HG02571 (cell line): ENCODE measurements at regions not wholly inside any gene's neighbourhood (a gene's known extent, or its start where the extent isn't known, plus 50 kb on each side); places are given as distances from the start of the nearest gene placed in this dataset.

Source experiments
- ATAC-seq: cut with Tn5 transposase; IDR thresholded peaks from one replicate; pipeline ENCODE4 v1.9.1; 2021; ENCODE audit warnings: mild to moderate bottlenecking, moderate library complexity; ENCODE audit not compliant: unreplicated experiment

GRCh38 chr10:2296179-2296891, 559.0 kb upstream of the ADARB2 start:
- ATAC-seq, result no peak

DNA sequence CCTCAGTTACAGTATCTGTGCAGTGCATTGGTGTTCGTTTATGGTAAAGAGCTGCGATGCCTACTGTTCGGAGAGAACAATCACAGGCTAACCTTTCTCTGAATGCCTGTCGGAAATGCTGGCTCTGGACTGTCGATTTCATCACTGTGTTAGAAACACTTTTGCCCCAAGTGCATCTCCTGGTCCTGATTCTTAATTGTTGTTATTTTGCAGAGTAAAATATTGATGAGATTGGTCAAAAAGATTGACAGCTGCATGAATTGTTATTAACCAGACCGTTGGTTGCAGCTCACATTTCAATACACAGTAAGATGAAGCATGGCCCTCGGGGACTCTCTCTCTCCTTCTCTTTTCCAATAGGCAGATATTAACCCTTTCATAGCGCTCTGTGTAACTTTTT, 557.4 kb upstream of the ADARB2 start:
- no peak for ATAC-seq

GRCh38 chr10:2284071-2284470, 546.7 kb upstream of the ADARB2 start:
- ATAC-seq, result no peak

DNA sequence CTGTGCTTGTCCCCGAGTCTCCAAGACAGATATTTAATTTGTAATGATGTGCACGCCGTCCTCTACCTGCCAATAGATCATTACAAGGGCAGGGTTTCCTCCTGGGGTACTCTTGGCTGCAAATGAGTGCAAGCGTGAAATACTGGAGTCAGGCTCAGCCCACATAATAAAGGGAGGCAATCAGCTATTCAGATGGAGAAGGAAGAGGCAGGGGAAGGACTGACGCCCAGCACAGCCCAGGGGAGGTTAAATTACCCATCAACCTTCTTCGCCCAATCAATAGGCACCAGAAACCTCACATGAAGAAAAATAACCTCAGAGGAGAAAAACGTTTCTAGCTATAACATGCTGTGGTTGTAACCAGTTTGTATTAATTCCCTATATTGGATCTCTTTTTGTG, 544.9 kb upstream of the ADARB2 start:
- no peak for ATAC-seq

DNA sequence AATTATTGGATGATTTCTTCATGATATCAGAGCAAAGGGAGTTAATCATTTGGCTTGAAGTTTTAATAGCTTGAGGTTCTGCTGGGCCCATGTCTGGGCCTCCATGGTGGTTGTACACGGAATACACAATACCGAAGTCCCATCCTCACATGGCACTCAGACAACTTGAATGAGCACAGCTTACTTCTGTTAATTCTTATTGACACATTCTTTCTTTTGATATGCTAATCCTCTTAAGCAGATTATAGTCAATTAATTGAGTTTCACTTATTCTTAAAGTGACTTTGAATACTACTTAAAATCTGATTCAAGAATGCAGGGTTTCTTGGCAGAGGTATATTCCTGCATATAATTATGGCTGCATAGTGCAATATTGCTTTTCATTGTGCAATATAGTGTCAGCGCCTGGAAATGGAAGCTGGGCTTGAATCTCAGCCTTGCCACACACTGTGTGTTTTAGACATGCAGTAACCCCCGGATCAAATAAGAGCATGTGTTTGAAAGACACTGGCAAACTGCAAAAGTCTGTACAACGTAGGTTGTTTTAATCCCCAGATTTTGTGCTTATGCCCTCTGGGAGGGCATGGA, 543.5 kb upstream of the ADARB2 start:
- no peak for ATAC-seq

- ATAC-seq, result no peak
Measured at GRCh38 chr10:2279711-2280110, 542.4 kb upstream of the ADARB2 start.

GRCh38 chr10:2278363-2278762, 541.0 kb upstream of the ADARB2 start:
- ATAC-seq, result no peak

DNA sequence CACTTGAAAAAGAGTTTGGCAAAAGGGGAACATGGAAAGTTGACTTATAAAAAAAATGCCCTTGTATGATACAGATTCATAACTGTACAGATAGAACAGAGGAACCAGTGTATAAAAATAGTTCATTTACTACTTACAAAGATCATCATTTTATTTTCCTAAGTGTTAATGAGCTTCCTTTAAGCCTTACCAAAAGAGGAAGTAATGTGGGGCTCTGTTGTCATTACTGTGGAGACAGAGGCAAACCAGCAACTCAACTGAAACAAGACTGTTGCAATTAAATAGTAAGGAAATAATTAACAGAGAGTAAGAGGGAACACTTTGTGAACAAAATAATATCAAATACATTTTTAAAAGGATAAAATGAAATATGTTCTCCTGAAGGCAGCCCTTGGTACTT, 526.2 kb upstream of the ADARB2 start:
- ATAC-seq, result no peak

DNA sequence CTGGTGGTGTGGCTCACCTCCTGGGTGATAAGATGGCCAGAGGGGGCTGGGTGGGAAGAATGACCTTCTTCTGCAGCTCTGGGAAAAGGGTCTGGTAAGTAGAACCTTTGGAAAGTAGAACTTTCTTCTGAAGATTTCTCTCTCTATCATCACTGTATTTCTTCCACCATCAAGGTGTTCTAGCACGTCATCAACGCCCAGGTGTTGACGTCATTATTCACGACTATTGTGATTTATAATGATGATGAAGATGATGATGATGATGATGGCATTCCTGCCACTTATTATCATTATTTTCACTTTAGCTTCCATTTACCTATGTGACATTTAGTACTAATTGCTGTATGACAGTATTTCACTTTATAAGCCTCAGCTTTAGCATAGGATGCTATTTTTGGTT, 525.6 kb upstream of the ADARB2 start:
- ATAC-seq, result no peak

- ATAC-seq, result no peak
Measured at GRCh38 chr10:2262333-2262732, 525.0 kb upstream of the ADARB2 start.

DNA sequence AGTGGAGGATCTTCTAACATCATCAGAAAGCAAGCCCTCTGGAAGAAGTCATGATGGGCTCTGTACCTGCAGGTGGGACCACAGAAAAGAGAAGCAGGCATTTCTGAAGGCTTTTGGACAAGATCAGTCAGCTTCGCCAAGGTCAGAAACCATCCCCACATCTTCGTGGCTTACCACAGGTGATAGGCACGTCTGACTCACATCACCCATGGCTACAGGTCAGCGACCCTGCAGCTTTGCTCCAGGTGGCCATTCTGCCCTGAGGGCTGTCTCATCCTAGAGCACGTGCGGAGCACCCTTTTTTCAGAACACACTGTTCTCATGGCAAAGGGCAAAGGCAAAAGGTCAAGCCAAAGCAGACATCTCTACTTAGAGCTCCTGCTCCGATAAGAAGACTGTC, 518.9 kb upstream of the ADARB2 start:
- no peak for ATAC-seq

DNA sequence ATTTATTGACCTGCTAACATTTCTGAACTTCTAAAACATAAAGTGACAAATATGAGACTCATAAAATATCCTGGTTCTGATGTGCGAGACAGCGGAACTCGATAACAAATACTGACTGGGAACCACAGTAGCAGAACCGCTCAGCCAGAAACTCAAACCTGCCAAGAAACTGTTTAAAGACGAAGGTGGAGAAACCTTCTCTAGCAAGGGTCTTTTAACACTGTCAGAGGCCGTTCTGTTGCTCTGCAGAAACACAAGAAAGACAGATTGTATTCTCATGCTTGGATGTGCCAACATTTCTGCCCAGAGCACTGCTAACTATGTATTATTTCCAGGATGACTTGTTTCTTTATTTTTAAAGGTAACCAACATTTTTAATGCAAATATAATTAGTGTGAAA, 514.8 kb upstream of the ADARB2 start:
- ATAC-seq, result no peak

DNA sequence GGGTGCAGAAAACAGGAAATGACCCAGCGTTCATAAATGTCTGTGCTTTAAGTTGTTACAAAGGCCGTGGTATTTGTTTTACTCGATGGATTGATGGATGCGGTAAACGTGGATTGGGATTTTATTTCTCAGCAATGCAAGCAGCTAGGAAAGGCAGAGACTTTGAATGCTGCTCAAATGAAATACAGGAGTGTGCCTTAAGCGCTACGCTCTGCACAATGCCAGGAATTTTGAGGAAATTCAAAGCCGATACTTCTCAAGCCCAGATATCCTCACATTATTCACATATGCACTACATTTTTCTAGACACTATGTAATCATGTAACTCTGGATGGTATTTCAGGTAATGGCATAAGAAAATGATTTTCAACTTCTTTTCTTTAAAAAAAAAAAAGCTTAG, 514.3 kb upstream of the ADARB2 start:
- no peak for ATAC-seq

DNA sequence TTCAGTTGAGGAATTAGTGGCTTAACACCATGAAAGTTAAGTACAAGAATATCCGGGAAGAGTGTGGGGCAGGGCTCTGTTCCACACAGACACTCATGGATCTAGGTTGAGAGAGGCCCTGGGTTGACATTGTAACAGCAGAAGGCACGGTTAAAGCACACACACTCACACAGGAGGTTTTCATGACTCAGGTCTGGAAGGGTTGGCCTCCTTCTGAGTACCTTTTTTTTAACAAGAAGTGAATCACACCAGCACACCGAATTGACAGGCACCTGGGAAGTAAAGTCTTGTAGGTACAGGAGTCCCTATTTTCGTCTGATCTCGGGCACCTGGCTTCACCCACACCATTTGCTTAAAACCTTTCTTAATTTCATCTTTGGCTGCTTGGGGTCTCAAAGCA, 509.4 kb upstream of the ADARB2 start:
- no peak for ATAC-seq

GRCh38 chr10:2245580-2245979, 508.3 kb upstream of the ADARB2 start:
- ATAC-seq, result no peak

DNA sequence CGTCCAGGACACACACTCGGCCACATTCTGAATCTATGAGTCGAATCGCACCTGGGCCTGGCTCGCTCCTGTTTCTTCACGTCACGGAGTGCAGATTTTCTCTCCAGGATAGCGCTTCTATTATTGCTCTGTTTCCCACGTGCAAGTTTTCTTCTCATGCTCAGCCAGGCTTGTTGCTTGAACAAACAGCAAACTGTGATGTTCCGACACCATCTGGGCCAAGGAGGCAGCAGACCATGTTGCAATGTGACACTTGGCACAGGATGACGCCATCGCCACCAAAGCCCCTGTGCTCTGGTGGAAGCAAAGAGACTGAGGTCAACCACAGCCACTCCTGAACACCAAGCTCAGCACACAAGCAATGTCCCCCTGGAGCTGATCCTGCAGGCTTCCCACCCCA, 507.1 kb upstream of the ADARB2 start:
- no peak for ATAC-seq

GRCh38 chr10:2236876-2237275, 499.6 kb upstream of the ADARB2 start:
- ATAC-seq, result no peak

DNA sequence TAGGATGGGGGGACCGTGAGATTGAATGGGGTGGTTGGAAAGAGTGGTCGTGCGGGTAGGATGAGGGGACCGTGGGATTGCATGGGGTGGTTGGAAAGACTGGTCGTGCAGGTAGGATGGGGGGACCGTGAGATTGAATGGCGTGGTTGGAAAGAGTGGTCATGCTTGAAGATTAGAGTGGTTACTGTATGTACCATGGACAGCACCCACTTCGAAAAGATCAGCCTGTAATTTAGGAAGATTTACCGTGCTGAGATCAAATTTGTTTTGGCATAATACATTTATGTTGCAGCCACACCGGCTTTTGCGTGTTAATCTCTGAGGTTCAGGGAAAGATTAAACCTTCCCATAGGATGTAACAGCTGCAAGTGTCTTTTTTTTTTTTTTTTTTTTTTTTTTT, 495.2 kb upstream of the ADARB2 start:
- ATAC-seq, result no peak

DNA sequence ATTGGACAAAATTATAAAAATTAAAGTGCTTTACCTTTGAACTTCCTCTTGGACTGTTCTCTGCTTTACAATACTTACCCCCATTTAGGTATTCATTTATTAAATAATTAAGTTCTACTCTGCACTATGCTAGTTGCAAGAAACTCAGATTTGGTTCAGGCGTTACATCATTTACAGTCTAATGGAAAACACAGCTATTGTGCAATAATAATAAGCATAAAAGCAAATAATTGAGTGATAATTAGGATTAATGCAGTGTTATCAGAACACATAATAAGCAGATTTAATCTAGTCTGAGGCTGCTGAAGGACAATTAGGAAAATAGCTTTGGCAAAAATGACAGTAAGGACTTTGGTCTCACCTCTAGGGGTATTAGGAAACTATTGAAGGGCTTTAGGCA, 493.2 kb upstream of the ADARB2 start:
- no peak for ATAC-seq

GRCh38 chr10:2228320-2228901, 491.1 kb upstream of the ADARB2 start:
- ATAC-seq, result no peak

- ATAC-seq, result no peak
Measured at GRCh38 chr10:2225609-2226008, 488.3 kb upstream of the ADARB2 start.

GRCh38 chr10:2223548-2224320, 486.4 kb upstream of the ADARB2 start:
- no peak for ATAC-seq
